Suprapubic skin (tissue), 4 donors: ENCODE measurements at regions not wholly inside any gene's neighbourhood (a gene's known extent, or its start where the extent isn't known, plus 50 kb on each side); places are given as distances from the start of the nearest gene placed in this dataset.

ENCODE experiments used
- DNase-seq, 2 donors: peaks; one replicate each; pipeline ENCODE4 v3.0.0-alpha.2; 2019; ENCODE audit warnings: low spot score in 2 of 2
- H3K27ac ChIP-seq: fragments of 200-600 bp; sonication (generic); one replicate; pipeline ENCODE4 v1.5.1; 2019
- H3K27me3 ChIP-seq: fragments of 200-600 bp; sonication (generic); one replicate; pipeline ENCODE4 v1.5.1; 2019
- H3K36me3 ChIP-seq: fragments of 200-600 bp; sonication (generic); one replicate; pipeline ENCODE4 v1.5.1; 2019
- H3K4me1 ChIP-seq: fragments of 200-600 bp; sonication (generic); one replicate; pipeline ENCODE4 v1.5.1; 2019
- H3K4me3 ChIP-seq: fragments of 200-600 bp; sonication (generic); one replicate; pipeline ENCODE4 v1.5.1; 2019; ENCODE audit warnings: mild to moderate bottlenecking
- H3K9me3 ChIP-seq: fragments of 200-600 bp; sonication (generic); one replicate; pipeline ENCODE4 v1.5.1; 2019
- CTCF ChIP-seq, 2 donors: fragments of 200-600 bp in 1 of 2; fragments of 450-650 bp in 1 of 2; sonication (generic) in 1 of 2; IDR thresholded peaks; one replicate each; pipeline ENCODE4 v1.5.1; 2016 to 2019; ENCODE audit warnings: antibody characterized with exemption in 2 of 2, mild to moderate bottlenecking in 1 of 2, moderate library complexity in 1 of 2
- EP300 ChIP-seq: sonication (generic); formaldehyde crosslinking; IDR thresholded peaks from one replicate; pipeline ENCODE4 v1.6.1; 2017; ENCODE audit warnings: antibody characterized with exemption
- POLR2A ChIP-seq, 2 donors: fragments of 450-650 bp; IDR thresholded peaks; one replicate each; pipeline ENCODE4 v1.6.1; 2017; ENCODE audit warnings: antibody characterized with exemption in 2 of 2, mild to moderate bottlenecking in 2 of 2, moderate library complexity in 2 of 2
- POLR2AphosphoS5 ChIP-seq, 3 donors: sonication (generic); formaldehyde crosslinking; IDR thresholded peaks; one replicate each; pipeline ENCODE4 v1.6.1; 2017; ENCODE audit warnings: antibody characterized with exemption in 3 of 3
- WGBS: methylation state at CpG from one replicate; pipeline ENCODE4 v1.1.5; 2018; 5-methylcytosine and 5-hydroxymethylcytosine counted together

GRCh38 chr22:34344702-34345101 lies 424.4 kb upstream of the LARGE1 start:
- Histone ChIP-seq H3K27me3 (peaks cover 3% of the 10 kb centered on the region), H3K36me3 (no peaks in the 10 kb centered on the region), H3K4me1 (no peaks in the 10 kb centered on the region), H3K27ac (no peak overlapping the region), H3K9me3 (no peaks in the 10 kb centered on the region), H3K4me3 (no peak overlapping the region)
- WGBS: 20% methylated on average over 1 of the region's 1 CpG
- no peak for TF ChIP-seq POLR2A (IDR thresholded peaks at IDR 0.05)
- no peak for TF ChIP-seq CTCF (IDR thresholded peaks at IDR 0.05)
- TF ChIP-seq POLR2AphosphoS5 (IDR thresholded peaks at IDR 0.05): no peak
- no peak for TF ChIP-seq EP300
- no peak for DNase-seq

- H3K9me3 ChIP-seq: no peaks in the 10 kb centered on the region
- no peak overlapping the region for H3K27ac ChIP-seq
- TF ChIP-seq POLR2AphosphoS5 (IDR thresholded peaks at IDR 0.05) (no peak), CTCF (IDR thresholded peaks at IDR 0.05) (no peak), POLR2A (IDR thresholded peaks at IDR 0.05) (no peak), EP300 (no peak)
- H3K4me3 ChIP-seq: no peak overlapping the region
- peaks cover 7% of the 10 kb centered on the region for H3K27me3 ChIP-seq
- no peak for DNase-seq
- 72% methylated on average over 12 of the region's 12 CpGs for WGBS
- no peaks in the 10 kb centered on the region for H3K4me1 ChIP-seq
- H3K36me3 ChIP-seq: no peaks in the 10 kb centered on the region
These were observed 434.0 kb upstream of the LARGE1 start for GRCh38 chr22:34354071-34354817.

- Histone ChIP-seq H3K27ac (no peak overlapping the region), H3K36me3 (no peaks in the 10 kb centered on the region), H3K4me3 (no peak overlapping the region), H3K27me3 (peaks cover 7% of the 10 kb centered on the region), H3K9me3 (no peaks in the 10 kb centered on the region), H3K4me1 (no peaks in the 10 kb centered on the region)
- no peak for DNase-seq
- WGBS: 47% methylated on average over 1 of the region's 1 CpG
- TF ChIP-seq POLR2A (IDR thresholded peaks at IDR 0.05) (no peak), EP300 (no peak), POLR2AphosphoS5 (IDR thresholded peaks at IDR 0.05) (no peak), CTCF (IDR thresholded peaks at IDR 0.05) (no peak)
These were observed 436.2 kb upstream of the LARGE1 start for GRCh38 chr22:34356481-34356880.

GRCh38 chr22:34370711-34371110 lies 450.4 kb upstream of the LARGE1 start:
- no peak for DNase-seq
- H3K9me3 ChIP-seq: no peaks in the 10 kb centered on the region
- H3K27me3 ChIP-seq: no peaks in the 10 kb centered on the region
- no peak for TF ChIP-seq EP300
- TF ChIP-seq CTCF (IDR thresholded peaks at IDR 0.05): no peak
- no peak for TF ChIP-seq POLR2A (IDR thresholded peaks at IDR 0.05)
- no peak for TF ChIP-seq POLR2AphosphoS5 (IDR thresholded peaks at IDR 0.05)
- WGBS: 66% methylated on average over 2 of the region's 2 CpGs
- no peak overlapping the region for H3K4me3 ChIP-seq
- no peaks in the 10 kb centered on the region for H3K36me3 ChIP-seq
- no peak overlapping the region for H3K27ac ChIP-seq
- no peaks in the 10 kb centered on the region for H3K4me1 ChIP-seq

GRCh38 chr22:34379825-34380224 lies 459.5 kb upstream of the LARGE1 start:
- no peak overlapping the region for H3K27ac ChIP-seq
- TF ChIP-seq EP300 (no peak), POLR2AphosphoS5 (IDR thresholded peaks at IDR 0.05) (no peak), CTCF (IDR thresholded peaks at IDR 0.05) (no peak), POLR2A (IDR thresholded peaks at IDR 0.05) (no peak)
- H3K9me3 ChIP-seq: no peaks in the 10 kb centered on the region
- no peaks in the 10 kb centered on the region for H3K36me3 ChIP-seq
- H3K4me3 ChIP-seq: no peak overlapping the region
- DNase-seq: no peak
- H3K4me1 ChIP-seq: no peaks in the 10 kb centered on the region
- H3K27me3 ChIP-seq: no peaks in the 10 kb centered on the region
- 92% methylated on average over 2 of the region's 2 CpGs for WGBS
